ENCODE measurements at regions not wholly inside any gene's neighbourhood (a gene's known extent, or its start where the extent isn't known, plus 50 kb on each side); places are given as distances from the start of the nearest gene placed in this dataset.

GRCh38 chr2:215702116-215702902, 266.4 kb upstream of the FN1 start:
- no peak for DNase-seq (ENCODE audit: extremely low spot score)
- Histone ChIP-seq H3K27ac (ENCODE audit: low read depth) (no peak overlapping the region), H3K4me1 (ENCODE audit: insufficient read depth) (no peaks in the 10 kb centered on the region), H3K4me3 (ENCODE audit: low read depth, low read length) (no peak overlapping the region), H3K36me3 (ENCODE audit: insufficient read depth) (no peaks in the 10 kb centered on the region)
- WGBS, result 53% methylated on average over 7 of the region's 7 CpGs

DNA sequence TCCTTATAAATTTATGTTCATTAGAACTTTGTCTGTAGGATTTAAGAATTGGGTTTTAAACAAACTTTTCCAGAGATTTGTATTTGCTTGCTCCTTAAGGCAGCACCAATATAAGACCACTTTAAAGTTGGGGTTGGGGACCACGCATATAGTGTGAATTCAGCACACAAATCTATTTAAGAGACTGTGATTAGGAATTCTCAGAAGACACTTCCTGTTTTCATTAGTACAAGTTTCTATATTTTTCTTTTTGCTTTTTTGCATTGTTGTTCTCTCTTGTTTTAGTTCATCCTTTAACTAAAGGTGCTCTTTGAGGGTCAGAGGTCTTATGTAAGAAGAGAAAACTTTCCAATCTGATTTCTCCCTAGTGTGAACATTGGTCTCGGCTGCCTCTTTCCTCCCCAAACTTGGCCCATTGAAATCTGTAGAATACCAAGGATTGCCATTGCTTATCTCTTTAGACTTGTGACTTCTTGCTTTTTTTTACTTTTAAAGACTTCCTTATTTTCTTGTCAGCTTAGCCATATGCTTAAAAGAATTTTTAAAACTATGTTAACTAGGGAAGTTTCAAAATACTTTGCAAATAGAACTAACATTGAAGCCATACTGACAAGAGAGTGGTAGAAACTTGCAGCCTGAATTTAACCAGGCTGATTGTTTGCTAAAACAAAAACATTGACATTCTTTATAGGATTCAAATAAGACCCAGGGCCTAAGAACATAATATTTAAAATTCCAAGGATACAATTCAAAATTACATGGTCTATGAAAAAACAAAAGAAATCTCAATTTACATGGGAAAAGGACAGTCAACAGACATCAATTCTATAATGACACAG, 264.1 kb upstream of the FN1 start:
- Histone ChIP-seq H3K4me3 (ENCODE audit: low read depth, low read length) (no peak overlapping the region), H3K27ac (ENCODE audit: low read depth) (no peak overlapping the region), H3K36me3 (ENCODE audit: insufficient read depth) (no peaks in the 10 kb centered on the region), H3K4me1 (ENCODE audit: insufficient read depth) (no peaks in the 10 kb centered on the region)
- no peak for DNase-seq (ENCODE audit: extremely low spot score)
- 83% methylated on average over 2 of the region's 2 CpGs for WGBS

DNA sequence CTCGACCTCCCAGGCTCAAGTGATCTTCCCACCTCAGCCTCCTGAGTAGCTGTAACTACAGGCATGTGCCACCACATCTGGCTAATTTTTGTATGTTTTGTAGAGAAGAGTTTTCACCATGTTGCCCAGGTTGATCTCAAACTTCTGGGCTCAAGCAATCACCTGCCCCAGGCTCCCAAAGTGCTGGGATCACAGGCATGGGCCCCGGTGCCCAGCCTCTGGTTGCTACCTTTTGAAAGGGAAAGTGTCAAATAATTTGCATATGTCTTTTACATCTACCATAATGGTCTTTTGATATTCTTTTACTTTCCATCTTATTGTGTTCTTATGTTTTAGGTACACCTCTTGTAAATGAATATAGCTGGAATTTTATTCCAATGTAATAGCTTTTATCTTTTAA, 263.1 kb upstream of the FN1 start:
- Histone ChIP-seq H3K4me3 (ENCODE audit: low read depth, low read length) (no peak overlapping the region), H3K36me3 (ENCODE audit: insufficient read depth) (no peaks in the 10 kb centered on the region), H3K27ac (ENCODE audit: low read depth) (no peak overlapping the region), H3K4me1 (ENCODE audit: insufficient read depth) (peaks cover under 1% of the 10 kb centered on the region)
- WGBS, result 98% methylated on average over 2 of the region's 2 CpGs
- no peak for DNase-seq (ENCODE audit: extremely low spot score)

- no peak overlapping the region for H3K27ac ChIP-seq (ENCODE audit: low read depth)
- 70% methylated on average over 2 of the region's 2 CpGs for WGBS
Measured at GRCh38 chr2:215698566-215698965, 262.7 kb upstream of the FN1 start.

DNA sequence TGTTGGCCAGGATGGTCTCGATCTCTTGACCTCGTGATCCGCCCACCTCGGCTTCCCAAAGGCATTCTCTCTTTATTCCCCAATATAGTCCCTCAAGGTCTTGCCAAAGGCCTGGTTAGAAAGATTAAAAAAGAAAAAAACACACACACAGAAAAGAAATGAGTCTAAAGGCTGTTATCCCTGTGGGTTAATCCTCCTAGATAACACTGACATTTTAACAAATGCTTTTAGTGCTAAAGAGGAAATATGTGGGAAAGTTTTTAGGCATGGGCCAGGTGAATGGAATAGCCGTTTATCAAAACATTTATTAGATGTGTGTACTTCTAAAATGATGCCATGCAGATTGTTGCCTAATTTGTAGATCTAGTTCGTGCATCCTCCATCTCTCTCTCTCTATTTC, 261.6 kb upstream of the FN1 start:
- no peak overlapping the region for H3K27ac ChIP-seq (ENCODE audit: low read depth)
- no peak overlapping the region for H3K4me3 ChIP-seq (ENCODE audit: low read depth, low read length)
- H3K4me1 ChIP-seq (ENCODE audit: insufficient read depth), result peaks cover 1% of the 10 kb centered on the region
- WGBS, result 57% methylated on average over 6 of the region's 6 CpGs
- DNase-seq (ENCODE audit: extremely low spot score), result no peak
- no peaks in the 10 kb centered on the region for H3K36me3 ChIP-seq (ENCODE audit: insufficient read depth)

More at GRCh38 chr2:215698566-215698965, 262.7 kb upstream of the FN1 start:
- no peaks in the 10 kb centered on the region for H3K36me3 ChIP-seq (ENCODE audit: insufficient read depth)
- H3K4me3 ChIP-seq (ENCODE audit: low read depth, low read length), result no peak overlapping the region
- no peak for DNase-seq (ENCODE audit: extremely low spot score)
- peaks cover 1% of the 10 kb centered on the region for H3K4me1 ChIP-seq (ENCODE audit: insufficient read depth)

GRCh38 chr2:215697003-215697402, 261.1 kb upstream of the FN1 start:
- H3K4me1 ChIP-seq (ENCODE audit: insufficient read depth), result peaks cover 1% of the 10 kb centered on the region
- H3K36me3 ChIP-seq (ENCODE audit: insufficient read depth), result no peaks in the 10 kb centered on the region
- WGBS, result 97% methylated on average over 2 of the region's 2 CpGs
- no peak overlapping the region for H3K4me3 ChIP-seq (ENCODE audit: low read depth, low read length)
- no peak overlapping the region for H3K27ac ChIP-seq (ENCODE audit: low read depth)
- DNase-seq (ENCODE audit: extremely low spot score), result no peak

DNA sequence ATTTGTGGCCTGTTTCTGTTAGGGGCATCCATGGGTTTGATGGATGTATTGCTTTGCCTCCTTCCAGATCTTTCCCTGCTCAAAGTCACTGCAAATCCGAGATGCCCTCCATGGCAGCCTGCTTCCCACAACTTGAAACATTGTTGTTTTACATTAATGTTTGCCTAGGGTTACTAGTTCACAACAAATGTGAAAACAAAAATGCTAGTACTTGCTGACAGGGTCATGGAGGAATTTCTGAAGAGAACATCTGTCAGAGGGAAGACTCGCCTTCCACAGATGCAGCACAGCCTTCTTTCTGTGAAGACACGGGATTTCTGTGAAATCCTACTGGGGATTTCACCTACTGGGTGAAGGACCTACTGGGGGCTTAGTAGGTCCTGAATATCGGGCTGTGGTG, 260.0 kb upstream of the FN1 start:
- Histone ChIP-seq H3K36me3 (ENCODE audit: insufficient read depth) (no peaks in the 10 kb centered on the region), H3K4me1 (ENCODE audit: insufficient read depth) (peaks cover 1% of the 10 kb centered on the region), H3K27ac (ENCODE audit: low read depth) (no peak overlapping the region), H3K4me3 (ENCODE audit: low read depth, low read length) (no peak overlapping the region)
- no peak for DNase-seq (ENCODE audit: extremely low spot score)
- WGBS, result 96% methylated on average over 4 of the region's 4 CpGs

DNA sequence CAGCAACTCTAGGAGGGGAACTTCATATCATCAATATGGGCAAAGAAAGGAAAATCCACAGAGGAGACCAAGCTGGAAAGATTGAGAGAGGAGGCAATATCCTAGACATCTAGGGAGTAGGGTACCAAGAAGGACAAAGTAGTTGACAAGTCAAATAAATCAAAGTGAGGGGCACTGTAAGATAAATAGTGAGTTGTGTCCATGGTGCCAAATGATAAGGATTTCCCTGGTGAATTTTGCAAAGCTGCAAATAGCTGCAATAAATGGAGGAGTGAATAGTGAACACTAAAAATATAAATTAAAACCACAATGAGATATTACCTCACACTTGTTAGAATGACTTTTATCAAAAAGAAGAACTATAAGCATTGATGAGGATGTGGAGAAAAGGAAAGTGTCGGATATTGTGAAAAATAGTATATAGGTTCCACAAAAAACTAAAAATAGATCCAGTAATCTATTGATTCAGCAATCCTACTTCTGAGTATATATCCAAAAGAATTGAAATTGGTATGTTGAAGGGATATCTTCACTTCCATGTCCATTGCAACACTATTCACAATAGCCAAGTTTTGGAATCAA, 258.2 kb upstream of the FN1 start:
- DNase-seq (ENCODE audit: extremely low spot score), result no peak

GRCh38 chr2:215693193-215693998, 257.5 kb upstream of the FN1 start:
- no peak overlapping the region for H3K4me3 ChIP-seq (ENCODE audit: low read depth, low read length)
- no peak for DNase-seq (ENCODE audit: extremely low spot score)
- H3K4me1 ChIP-seq (ENCODE audit: insufficient read depth), result peaks cover 1% of the 10 kb centered on the region
- 48% methylated on average over 3 of the region's 3 CpGs for WGBS
- H3K36me3 ChIP-seq (ENCODE audit: insufficient read depth), result no peaks in the 10 kb centered on the region
- H3K27ac ChIP-seq (ENCODE audit: low read depth), result peak overlapping the region; percentile 38

More for the DNA sequence above, 258.2 kb upstream of the FN1 start:
- H3K36me3 ChIP-seq (ENCODE audit: insufficient read depth), result no peaks in the 10 kb centered on the region
- WGBS, result 85% methylated on average over 1 of the region's 1 CpG
- no peak overlapping the region for H3K4me3 ChIP-seq (ENCODE audit: low read depth, low read length)
- no peak overlapping the region for H3K27ac ChIP-seq (ENCODE audit: low read depth)
- peaks cover 1% of the 10 kb centered on the region for H3K4me1 ChIP-seq (ENCODE audit: insufficient read depth)

DNA sequence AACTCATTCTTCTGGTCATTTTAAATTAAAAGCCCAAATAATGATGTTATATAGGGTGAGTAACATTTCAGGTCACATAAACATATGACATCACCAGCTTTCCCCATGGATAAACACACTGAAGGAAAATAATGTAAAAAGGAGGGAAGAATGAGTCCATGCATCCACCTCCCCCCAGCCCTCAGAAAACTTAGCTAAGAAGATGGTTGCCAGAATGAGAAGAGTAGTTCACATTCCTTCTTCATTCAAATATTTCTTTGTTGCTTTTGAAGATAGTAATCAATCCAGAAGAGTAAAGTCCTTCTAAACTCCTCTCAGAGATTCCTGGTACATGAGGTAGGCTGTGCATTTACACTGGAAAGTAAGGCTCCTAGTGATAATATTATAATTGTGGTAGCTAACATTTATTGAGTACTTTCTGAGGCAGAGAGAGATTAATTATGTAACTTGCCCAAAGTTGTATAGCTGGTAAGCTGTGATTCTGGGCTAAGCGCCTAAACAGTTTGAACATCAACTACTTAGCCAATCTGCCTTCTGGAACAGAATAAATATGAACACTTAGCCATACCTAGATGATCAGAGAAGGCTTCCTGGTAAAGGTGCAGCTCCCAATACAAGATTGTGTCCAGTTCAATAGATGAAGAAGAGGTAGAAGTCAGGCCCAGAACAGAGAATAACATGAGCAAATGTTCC, 256.7 kb upstream of the FN1 start:
- H3K4me3 ChIP-seq (ENCODE audit: low read depth, low read length), result no peak overlapping the region
- no peak for DNase-seq (ENCODE audit: extremely low spot score)
- H3K4me1 ChIP-seq (ENCODE audit: insufficient read depth), result peaks cover 1% of the 10 kb centered on the region
- no peak overlapping the region for H3K27ac ChIP-seq (ENCODE audit: low read depth)
- H3K36me3 ChIP-seq (ENCODE audit: insufficient read depth), result no peaks in the 10 kb centered on the region
- 90% methylated on average over 1 of the region's 1 CpG for WGBS

- H3K27ac ChIP-seq (ENCODE audit: low read depth), result no peak overlapping the region
- peaks cover 1% of the 10 kb centered on the region for H3K4me1 ChIP-seq (ENCODE audit: insufficient read depth)
- no peak overlapping the region for H3K4me3 ChIP-seq (ENCODE audit: low read depth, low read length)
- H3K36me3 ChIP-seq (ENCODE audit: insufficient read depth), result no peaks in the 10 kb centered on the region
- no peak for DNase-seq (ENCODE audit: extremely low spot score)
Measured at GRCh38 chr2:215691346-215691745, 255.5 kb upstream of the FN1 start.

GRCh38 chr2:215687149-215688031, 251.5 kb upstream of the FN1 start:
- DNase-seq (ENCODE audit: extremely low spot score), result no peak
- H3K27ac ChIP-seq (ENCODE audit: low read depth), result no peak overlapping the region
- no peak overlapping the region for H3K4me3 ChIP-seq (ENCODE audit: low read depth, low read length)
- 91% methylated on average over 2 of the region's 2 CpGs for WGBS
- H3K4me1 ChIP-seq (ENCODE audit: insufficient read depth), result no peaks in the 10 kb centered on the region
- no peaks in the 10 kb centered on the region for H3K36me3 ChIP-seq (ENCODE audit: insufficient read depth)

Data from urinary bladder (tissue), 3 donors.